HG02610 (cell line): ENCODE measurements at regions not wholly inside any gene's neighbourhood (a gene's known extent, or its start where the extent isn't known, plus 50 kb on each side); places are given as distances from the start of the nearest gene placed in this dataset.
"Not testable (repeated sequence)": the region's sequence is repeated elsewhere in the genome, so short reads cannot be mapped to it uniquely, and the experiment has no call there.

Source experiments
- ATAC-seq: cut with Tn5 transposase; IDR thresholded peaks from one replicate; pipeline ENCODE4 v1.9.1; 2021; ENCODE audit warnings: mild to moderate bottlenecking, moderate library complexity; ENCODE audit not compliant: unreplicated experiment

GRCh38 chr12:46574847-46575246 lies 202.3 kb upstream of the SLC38A2 start:
- no peak for ATAC-seq

- no peak for ATAC-seq
Measured at GRCh38 chr12:46573347-46573658, 200.7 kb upstream of the SLC38A2 start.

GRCh38 chr12:46572644-46573346 lies 200.2 kb upstream of the SLC38A2 start:
- ATAC-seq, result no peak

- ATAC-seq, result no peak
Measured at GRCh38 chr12:46571608-46572007, 199.0 kb upstream of the SLC38A2 start.

- ATAC-seq, result no peak
Measured at GRCh38 chr12:46569826-46570439, 197.4 kb upstream of the SLC38A2 start.

GRCh38 chr12:46567667-46568066 lies 195.1 kb upstream of the SLC38A2 start:
- no peak for ATAC-seq

GRCh38 chr12:46562625-46563225 lies 190.2 kb upstream of the SLC38A2 start:
- ATAC-seq, result no peak

GRCh38 chr12:46561769-46562624 lies 189.4 kb upstream of the SLC38A2 start:
- ATAC-seq, result not testable (repeated sequence)

- ATAC-seq, result no peak
Measured at GRCh38 chr12:46560874-46561273, 188.3 kb upstream of the SLC38A2 start.

GRCh38 chr12:46560089-46560488 lies 187.5 kb upstream of the SLC38A2 start:
- ATAC-seq, result no peak

GRCh38 chr12:46559311-46559710 lies 186.7 kb upstream of the SLC38A2 start:
- no peak for ATAC-seq

- ATAC-seq, result no peak
Measured at GRCh38 chr12:46558677-46559076, 186.1 kb upstream of the SLC38A2 start.

- no peak for ATAC-seq
Measured at GRCh38 chr12:46557539-46558373, 185.2 kb upstream of the SLC38A2 start.

GRCh38 chr12:46556819-46557524 lies 184.4 kb upstream of the SLC38A2 start:
- ATAC-seq, result no peak

- ATAC-seq, result no peak
Measured at GRCh38 chr12:46556105-46556559, 183.6 kb upstream of the SLC38A2 start.

GRCh38 chr12:46555406-46555852 lies 182.9 kb upstream of the SLC38A2 start:
- ATAC-seq, result no peak

- no peak for ATAC-seq
Measured at GRCh38 chr12:46554460-46554859, 181.9 kb upstream of the SLC38A2 start.

- no peak for ATAC-seq
Measured at GRCh38 chr12:46553911-46554310, 181.3 kb upstream of the SLC38A2 start.

GRCh38 chr12:46553266-46553665 lies 180.7 kb upstream of the SLC38A2 start:
- no peak for ATAC-seq
